ENCODE measurements at regions not wholly inside any gene's neighbourhood (a gene's known extent, or its start where the extent isn't known, plus 50 kb on each side); places are given as distances from the start of the nearest gene placed in this dataset.

DNA sequence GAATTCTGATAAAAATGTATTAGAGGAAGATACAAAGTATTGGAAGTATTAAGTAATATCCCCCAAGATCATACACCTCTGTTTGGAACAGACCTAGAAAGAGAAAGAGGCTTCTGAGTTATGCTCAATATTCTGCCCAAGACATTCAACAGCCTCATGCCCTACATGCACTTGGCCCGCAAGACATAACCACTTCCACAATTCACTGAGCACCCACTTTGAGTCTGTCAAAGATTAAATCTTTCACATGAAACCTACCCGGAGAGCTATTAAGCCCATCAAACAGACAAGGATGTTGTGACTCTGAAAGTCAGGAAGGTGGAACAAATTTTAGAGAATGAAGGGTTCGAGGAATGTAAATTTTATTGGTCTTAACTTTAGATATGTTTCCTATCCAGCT lies 344.7 kb upstream of the SYT4 start (continued):
- TF ChIP-seq, protein P1, sequence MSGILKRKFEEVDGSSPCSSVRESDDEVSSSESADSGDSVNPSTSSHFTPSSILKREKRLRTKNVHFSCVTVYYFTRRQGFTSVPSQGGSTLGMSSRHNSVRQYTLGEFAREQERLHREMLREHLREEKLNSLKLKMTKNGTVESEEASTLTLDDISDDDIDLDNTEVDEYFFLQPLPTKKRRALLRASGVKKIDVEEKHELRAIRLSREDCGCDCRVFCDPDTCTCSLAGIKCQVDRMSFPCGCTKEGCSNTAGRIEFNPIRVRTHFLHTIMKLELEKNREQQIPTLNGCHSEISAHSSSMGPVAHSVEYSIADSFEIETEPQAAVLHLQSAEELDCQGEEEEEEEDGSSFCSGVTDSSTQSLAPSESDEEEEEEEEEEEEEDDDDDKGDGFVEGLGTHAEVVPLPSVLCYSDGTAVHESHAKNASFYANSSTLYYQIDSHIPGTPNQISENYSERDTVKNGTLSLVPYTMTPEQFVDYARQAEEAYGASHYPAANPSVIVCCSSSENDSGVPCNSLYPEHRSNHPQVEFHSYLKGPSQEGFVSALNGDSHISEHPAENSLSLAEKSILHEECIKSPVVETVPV (CRISPR knock-in tag; IDR thresholded peaks at IDR 0.05) = no peak
- TF ChIP-seq ZFP30 (CRISPR knock-in tag; IDR thresholded peaks at IDR 0.05) (no peak), GLIS3 (CRISPR knock-in tag; IDR thresholded peaks at IDR 0.05) (no peak)

DNA sequence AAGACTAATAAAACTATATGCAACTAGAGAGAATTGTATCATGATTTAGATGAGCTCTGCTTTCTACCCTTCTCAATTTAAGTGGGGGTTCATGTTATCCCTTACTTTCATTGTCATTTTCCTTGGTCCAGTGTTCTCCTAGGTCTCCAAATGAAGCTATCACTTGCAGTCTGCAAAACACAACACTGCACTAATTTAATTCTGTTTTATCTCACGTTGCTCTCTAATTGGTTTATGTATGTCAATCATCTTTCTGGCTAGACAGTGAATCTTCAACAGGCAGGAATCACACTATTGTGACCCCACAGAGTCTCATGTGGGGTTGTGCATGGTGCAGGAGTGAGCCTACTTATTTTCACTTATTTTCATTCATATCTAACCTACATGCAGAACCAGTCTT lies 348.3 kb upstream of the SYT4 start:
- ATAC-seq = no peak
- TF ChIP-seq, protein P1 (CRISPR knock-in tag; IDR thresholded peaks at IDR 0.05) = no peak
- TF ChIP-seq, protein P2, sequence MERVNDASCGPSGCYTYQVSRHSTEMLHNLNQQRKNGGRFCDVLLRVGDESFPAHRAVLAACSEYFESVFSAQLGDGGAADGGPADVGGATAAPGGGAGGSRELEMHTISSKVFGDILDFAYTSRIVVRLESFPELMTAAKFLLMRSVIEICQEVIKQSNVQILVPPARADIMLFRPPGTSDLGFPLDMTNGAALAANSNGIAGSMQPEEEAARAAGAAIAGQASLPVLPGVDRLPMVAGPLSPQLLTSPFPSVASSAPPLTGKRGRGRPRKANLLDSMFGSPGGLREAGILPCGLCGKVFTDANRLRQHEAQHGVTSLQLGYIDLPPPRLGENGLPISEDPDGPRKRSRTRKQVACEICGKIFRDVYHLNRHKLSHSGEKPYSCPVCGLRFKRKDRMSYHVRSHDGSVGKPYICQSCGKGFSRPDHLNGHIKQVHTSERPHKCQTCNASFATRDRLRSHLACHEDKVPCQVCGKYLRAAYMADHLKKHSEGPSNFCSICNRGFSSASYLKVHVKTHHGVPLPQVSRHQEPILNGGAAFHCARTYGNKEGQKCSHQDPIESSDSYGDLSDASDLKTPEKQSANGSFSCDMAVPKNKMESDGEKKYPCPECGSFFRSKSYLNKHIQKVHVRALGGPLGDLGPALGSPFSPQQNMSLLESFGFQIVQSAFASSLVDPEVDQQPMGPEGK (CRISPR knock-in tag; IDR thresholded peaks at IDR 0.05; ENCODE audit: borderline replicate concordance) = no peak
- TF ChIP-seq OSR1 (CRISPR knock-in tag; IDR thresholded peaks at IDR 0.05) (no peak), ZNF70 (CRISPR knock-in tag; IDR thresholded peaks at IDR 0.05) (no peak)

DNA sequence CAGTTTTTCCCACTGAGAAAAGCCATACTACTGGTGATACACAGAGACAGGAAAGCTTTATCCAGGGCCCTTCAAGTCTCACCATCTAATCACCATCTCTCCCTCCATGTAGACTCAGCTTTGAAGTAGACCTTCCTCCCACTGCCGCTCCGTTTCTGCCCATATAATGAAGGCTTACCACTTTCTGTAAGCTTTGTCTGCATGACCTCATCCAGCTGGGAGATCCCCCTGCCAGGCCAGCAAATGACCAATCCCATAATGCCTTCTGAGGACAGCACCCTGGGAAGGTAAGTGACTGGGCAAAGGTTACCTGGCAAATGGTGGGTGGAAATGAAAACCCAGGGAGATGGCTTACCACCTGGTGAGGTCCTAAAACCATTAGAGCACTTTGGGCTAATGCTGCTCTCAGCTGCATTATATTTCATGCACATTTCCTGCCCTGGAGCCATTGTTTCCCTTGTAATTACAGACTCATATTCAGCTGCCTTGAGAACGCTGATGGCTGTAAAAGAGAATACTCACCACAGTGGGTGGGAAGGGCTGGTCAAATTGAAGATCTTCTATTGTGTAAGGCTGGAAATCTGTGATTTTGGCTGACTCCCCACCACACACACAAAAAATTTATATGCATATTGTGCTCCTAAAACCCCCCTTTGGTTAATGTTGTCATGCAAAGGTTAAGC lies 350.7 kb upstream of the SYT4 start:
- ATAC-seq = no peak
- TF ChIP-seq, protein P3, sequence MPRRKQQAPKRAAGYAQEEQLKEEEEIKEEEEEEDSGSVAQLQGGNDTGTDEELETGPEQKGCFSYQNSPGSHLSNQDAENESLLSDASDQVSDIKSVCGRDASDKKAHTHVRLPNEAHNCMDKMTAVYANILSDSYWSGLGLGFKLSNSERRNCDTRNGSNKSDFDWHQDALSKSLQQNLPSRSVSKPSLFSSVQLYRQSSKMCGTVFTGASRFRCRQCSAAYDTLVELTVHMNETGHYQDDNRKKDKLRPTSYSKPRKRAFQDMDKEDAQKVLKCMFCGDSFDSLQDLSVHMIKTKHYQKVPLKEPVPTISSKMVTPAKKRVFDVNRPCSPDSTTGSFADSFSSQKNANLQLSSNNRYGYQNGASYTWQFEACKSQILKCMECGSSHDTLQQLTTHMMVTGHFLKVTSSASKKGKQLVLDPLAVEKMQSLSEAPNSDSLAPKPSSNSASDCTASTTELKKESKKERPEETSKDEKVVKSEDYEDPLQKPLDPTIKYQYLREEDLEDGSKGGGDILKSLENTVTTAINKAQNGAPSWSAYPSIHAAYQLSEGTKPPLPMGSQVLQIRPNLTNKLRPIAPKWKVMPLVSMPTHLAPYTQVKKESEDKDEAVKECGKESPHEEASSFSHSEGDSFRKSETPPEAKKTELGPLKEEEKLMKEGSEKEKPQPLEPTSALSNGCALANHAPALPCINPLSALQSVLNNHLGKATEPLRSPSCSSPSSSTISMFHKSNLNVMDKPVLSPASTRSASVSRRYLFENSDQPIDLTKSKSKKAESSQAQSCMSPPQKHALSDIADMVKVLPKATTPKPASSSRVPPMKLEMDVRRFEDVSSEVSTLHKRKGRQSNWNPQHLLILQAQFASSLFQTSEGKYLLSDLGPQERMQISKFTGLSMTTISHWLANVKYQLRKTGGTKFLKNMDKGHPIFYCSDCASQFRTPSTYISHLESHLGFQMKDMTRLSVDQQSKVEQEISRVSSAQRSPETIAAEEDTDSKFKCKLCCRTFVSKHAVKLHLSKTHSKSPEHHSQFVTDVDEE (CRISPR knock-in tag; IDR thresholded peaks at IDR 0.05) = no peak
- TF ChIP-seq, protein P4, sequence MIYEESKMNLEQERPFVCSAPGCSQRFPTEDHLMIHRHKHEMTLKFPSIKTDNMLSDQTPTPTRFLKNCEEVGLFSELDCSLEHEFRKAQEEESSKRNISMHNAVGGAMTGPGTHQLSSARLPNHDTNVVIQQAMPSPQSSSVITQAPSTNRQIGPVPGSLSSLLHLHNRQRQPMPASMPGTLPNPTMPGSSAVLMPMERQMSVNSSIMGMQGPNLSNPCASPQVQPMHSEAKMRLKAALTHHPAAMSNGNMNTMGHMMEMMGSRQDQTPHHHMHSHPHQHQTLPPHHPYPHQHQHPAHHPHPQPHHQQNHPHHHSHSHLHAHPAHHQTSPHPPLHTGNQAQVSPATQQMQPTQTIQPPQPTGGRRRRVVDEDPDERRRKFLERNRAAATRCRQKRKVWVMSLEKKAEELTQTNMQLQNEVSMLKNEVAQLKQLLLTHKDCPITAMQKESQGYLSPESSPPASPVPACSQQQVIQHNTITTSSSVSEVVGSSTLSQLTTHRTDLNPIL (CRISPR knock-in tag; IDR thresholded peaks at IDR 0.05; ENCODE audit: low read depth) = no peak
- TF ChIP-seq ARNTL (CRISPR knock-in tag; IDR thresholded peaks at IDR 0.05; ENCODE audit: borderline replicate concordance, low read depth) (no peak), ISL1 (CRISPR knock-in tag; IDR thresholded peaks at IDR 0.05) (no peak), CSDC2 (CRISPR knock-in tag; IDR thresholded peaks at IDR 0.05) (no peak), PPARA (CRISPR knock-in tag; IDR thresholded peaks at IDR 0.05; ENCODE audit: borderline replicate concordance) (no peak), ZNF8 (CRISPR knock-in tag; IDR thresholded peaks at IDR 0.05) (no peak), ESRRG (CRISPR knock-in tag; IDR thresholded peaks at IDR 0.05) (no peak), ZC3H10 (CRISPR knock-in tag; IDR thresholded peaks at IDR 0.05) (no peak), BACH2 (CRISPR knock-in tag; IDR thresholded peaks at IDR 0.05; ENCODE audit: borderline replicate concordance) (no peak), RARB (CRISPR knock-in tag; IDR thresholded peaks at IDR 0.05) (no peak), SNAI2 (CRISPR knock-in tag; IDR thresholded peaks at IDR 0.05) (no peak), OSR1 (CRISPR knock-in tag; IDR thresholded peaks at IDR 0.05) (no peak), GLIS3 (CRISPR knock-in tag; IDR thresholded peaks at IDR 0.05) (no peak), ZFP3 (CRISPR knock-in tag; IDR thresholded peaks at IDR 0.05) (no peak)
- TF ChIP-seq, protein P5, sequence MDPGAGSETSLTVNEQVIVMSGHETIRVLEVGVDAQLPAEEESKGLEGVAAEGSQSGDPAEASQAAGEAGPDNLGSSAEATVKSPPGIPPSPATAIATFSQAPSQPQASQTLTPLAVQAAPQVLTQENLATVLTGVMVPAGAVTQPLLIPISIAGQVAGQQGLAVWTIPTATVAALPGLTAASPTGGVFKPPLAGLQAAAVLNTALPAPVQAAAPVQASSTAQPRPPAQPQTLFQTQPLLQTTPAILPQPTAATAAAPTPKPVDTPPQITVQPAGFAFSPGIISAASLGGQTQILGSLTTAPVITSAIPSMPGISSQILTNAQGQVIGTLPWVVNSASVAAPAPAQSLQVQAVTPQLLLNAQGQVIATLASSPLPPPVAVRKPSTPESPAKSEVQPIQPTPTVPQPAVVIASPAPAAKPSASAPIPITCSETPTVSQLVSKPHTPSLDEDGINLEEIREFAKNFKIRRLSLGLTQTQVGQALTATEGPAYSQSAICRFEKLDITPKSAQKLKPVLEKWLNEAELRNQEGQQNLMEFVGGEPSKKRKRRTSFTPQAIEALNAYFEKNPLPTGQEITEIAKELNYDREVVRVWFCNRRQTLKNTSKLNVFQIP (CRISPR knock-in tag; IDR thresholded peaks at IDR 0.05; ENCODE audit: borderline replicate concordance, low read depth) = no peak
- TF ChIP-seq, protein P2 (CRISPR knock-in tag; IDR thresholded peaks at IDR 0.05; ENCODE audit: borderline replicate concordance) = no peak
- TF ChIP-seq, protein P1 (CRISPR knock-in tag; IDR thresholded peaks at IDR 0.05) = no peak

All from SK-N-SH treated with all-trans-retinoic acid at 6 μM for 48 hours (cell line).